HG03460 (cell line): ENCODE measurements at regions not wholly inside any gene's neighbourhood (a gene's known extent, or its start where the extent isn't known, plus 50 kb on each side); places are given as distances from the start of the nearest gene placed in this dataset.

ENCODE experiments used
- ATAC-seq: cut with Tn5 transposase; IDR thresholded peaks from one replicate; pipeline ENCODE4 v1.9.1; 2021; ENCODE audit not compliant: unreplicated experiment

- ATAC-seq, result no peak
Observed at GRCh38 chr1:221900678-221901077, 158.8 kb upstream of the DUSP10 start.

GRCh38 chr1:221897321-221897721, 155.4 kb upstream of the DUSP10 start:
- ATAC-seq, result no peak

GRCh38 chr1:221892301-221892830, 150.5 kb upstream of the DUSP10 start:
- ATAC-seq, result no peak

GRCh38 chr1:221891708-221892107, 149.8 kb upstream of the DUSP10 start:
- no peak for ATAC-seq

GRCh38 chr1:221888801-221889200, 146.9 kb upstream of the DUSP10 start:
- no peak for ATAC-seq

GRCh38 chr1:221888218-221888617, 146.3 kb upstream of the DUSP10 start:
- no peak for ATAC-seq

GRCh38 chr1:221887758-221888157, 145.9 kb upstream of the DUSP10 start:
- ATAC-seq, result no peak

- no peak for ATAC-seq
Observed at GRCh38 chr1:221887415-221887746, 145.5 kb upstream of the DUSP10 start.

- no peak for ATAC-seq
Observed at GRCh38 chr1:221886743-221887414, 145.0 kb upstream of the DUSP10 start.

- ATAC-seq, result no peak
Observed at GRCh38 chr1:221886311-221886710, 144.4 kb upstream of the DUSP10 start.

- ATAC-seq, result no peak
Observed at GRCh38 chr1:221884821-221885220, 142.9 kb upstream of the DUSP10 start.

GRCh38 chr1:221881805-221882581, 140.1 kb upstream of the DUSP10 start:
- ATAC-seq, result peak; percentile 38

- ATAC-seq, result no peak
Observed at GRCh38 chr1:221880182-221880581, 138.3 kb upstream of the DUSP10 start.

GRCh38 chr1:221878134-221878533, 136.2 kb upstream of the DUSP10 start:
- ATAC-seq, result peak; percentile 66

- no peak for ATAC-seq
Observed at GRCh38 chr1:221877311-221877710, 135.4 kb upstream of the DUSP10 start.

- no peak for ATAC-seq
Observed at GRCh38 chr1:221875004-221875330, 133.1 kb upstream of the DUSP10 start.

GRCh38 chr1:221874285-221875003, 132.6 kb upstream of the DUSP10 start:
- ATAC-seq, result no peak

- ATAC-seq, result no peak
Observed at GRCh38 chr1:221873673-221874072, 131.8 kb upstream of the DUSP10 start.

- ATAC-seq, result no peak
Observed at GRCh38 chr1:221871056-221871455, 129.2 kb upstream of the DUSP10 start.

GRCh38 chr1:221869779-221870178, 127.9 kb upstream of the DUSP10 start:
- no peak for ATAC-seq

GRCh38 chr1:221868593-221869303, 126.9 kb upstream of the DUSP10 start:
- no peak for ATAC-seq
